Prostate gland (tissue), 2 donors: ENCODE measurements at regions not wholly inside any gene's neighbourhood (a gene's known extent, or its start where the extent isn't known, plus 50 kb on each side); places are given as distances from the start of the nearest gene placed in this dataset.

Experiments used
- DNase-seq: peaks from one replicate; pipeline ENCODE4 v3.0.0-alpha.2; 2019; ENCODE audit warnings: low spot score
- H3K27ac ChIP-seq, 2 donors: fragments of 200-600 bp; sonication (generic); 2 replicates each; pipeline ENCODE4 v1.5.1; 2017 to 2019
- H3K27me3 ChIP-seq: fragments of 200-600 bp; sonication (generic); replicated peaks from 2 replicates; pipeline ENCODE4 v1.5.1; 2019; ENCODE audit not compliant: insufficient read depth
- H3K36me3 ChIP-seq, 2 donors: fragments of 200-600 bp; sonication (generic); 1 replicate in 1 of 2; 2 replicates in 1 of 2; pipeline versions ENCODE4 v1.5.1 to v1.8.1; 2017 to 2019
- H3K4me1 ChIP-seq: fragments of 200-600 bp; sonication (generic); replicated peaks from 2 replicates; pipeline ENCODE4 v1.5.1; 2019
- H3K4me3 ChIP-seq, 2 donors: fragments of 200-600 bp; sonication (generic); 2 replicates each; pipeline ENCODE4 v1.5.1; 2017 to 2019
- H3K9me3 ChIP-seq: fragments of 200-600 bp; sonication (generic); 2 replicates; pipeline ENCODE4 v1.5.1; 2017
- POLR2A ChIP-seq: fragments of 450-650 bp; IDR thresholded peaks from one replicate; pipeline ENCODE4 v1.6.1; 2016; ENCODE audit warnings: antibody characterized with exemption, mild to moderate bottlenecking
- POLR2AphosphoS5 ChIP-seq: sonication (generic); formaldehyde crosslinking; IDR thresholded peaks from one replicate; pipeline ENCODE4 v1.6.1; 2017; ENCODE audit warnings: antibody characterized with exemption
- WGBS: methylation state at CpG from one replicate; pipeline ENCODE4 v1.1.5; 2018; 5-methylcytosine and 5-hydroxymethylcytosine counted together
- intact Hi-C: fragments of 100-400 bp; cut with DNase I; formaldehyde crosslinking; loops from one replicate; pipeline ENCODE4 v1.14.2; 2022
- TF ChIP-seq, protein P1 (sequence below), 4 experiments: fragments of 200-600 bp in 2 of 4; fragments of 450-650 bp in 2 of 4; sonication (generic) in 2 of 4; IDR thresholded peaks; 1 replicate in 3 of 4; 2 replicates in 1 of 4; pipeline ENCODE4 v1.5.1; 2016 to 2019; ENCODE audit warnings: antibody characterized with exemption in 4 of 4, mild to moderate bottlenecking in 2 of 4, moderate library complexity in 2 of 4

DNA sequence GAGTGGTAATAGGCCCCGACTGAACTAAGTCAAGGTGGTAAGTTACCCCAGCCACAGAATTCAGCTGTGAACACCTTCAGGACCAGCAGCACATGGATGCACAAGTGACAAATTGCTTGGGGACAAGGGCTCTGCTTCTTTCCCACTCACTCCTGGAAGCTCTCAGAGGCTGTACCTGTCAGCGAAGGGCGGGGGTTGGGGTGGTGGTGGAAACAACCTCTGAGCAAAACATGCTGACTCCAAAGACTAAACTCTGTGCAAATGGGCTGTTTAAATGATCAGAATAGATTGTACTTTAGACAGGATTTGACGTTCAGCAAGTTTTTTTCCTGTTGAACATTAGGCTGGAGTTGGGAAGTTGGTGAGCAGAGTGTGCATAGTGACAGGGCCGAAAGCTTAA lies 544.5 kb upstream of the ZNF608 start:
- intact Hi-C loops: no loop called here
- Histone ChIP-seq H3K4me1 (no peaks in the 10 kb centered on the region), H3K4me3 (no peak overlapping the region)

DNA sequence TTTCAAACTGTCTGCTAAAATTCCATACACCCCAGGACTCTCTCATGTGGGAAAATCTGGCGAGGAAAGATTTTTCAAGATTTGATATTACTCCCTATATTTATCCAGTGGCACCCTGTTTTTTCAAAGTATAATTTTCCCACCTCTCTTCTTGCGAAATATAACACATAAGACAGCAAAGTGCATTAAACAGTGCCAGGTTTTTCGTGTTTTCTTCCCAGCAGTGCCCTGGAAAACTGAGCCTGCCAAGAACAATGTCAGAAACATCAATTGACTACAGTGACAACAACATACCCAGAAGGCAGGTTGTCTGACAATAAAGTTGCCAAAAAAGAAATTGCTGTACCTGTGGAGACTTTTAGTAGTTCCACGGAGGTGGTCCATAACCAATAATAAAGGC lies 545.0 kb upstream of the ZNF608 start:
- intact Hi-C loops: no loop called here
- Histone ChIP-seq H3K36me3 (no peaks in the 10 kb centered on the region), H3K4me1 (no peaks in the 10 kb centered on the region), H3K27ac (no peak overlapping the region), H3K9me3 (no peaks in the 10 kb centered on the region), H3K27me3 (no peaks in the 10 kb centered on the region), H3K4me3 (no peak overlapping the region)
- WGBS: 52% methylated on average over 4 of the region's 4 CpGs
- peak; percentile 22 for DNase-seq
- no peak for TF ChIP-seq POLR2AphosphoS5
- TF ChIP-seq POLR2A: no peak
- TF ChIP-seq, protein P1, sequence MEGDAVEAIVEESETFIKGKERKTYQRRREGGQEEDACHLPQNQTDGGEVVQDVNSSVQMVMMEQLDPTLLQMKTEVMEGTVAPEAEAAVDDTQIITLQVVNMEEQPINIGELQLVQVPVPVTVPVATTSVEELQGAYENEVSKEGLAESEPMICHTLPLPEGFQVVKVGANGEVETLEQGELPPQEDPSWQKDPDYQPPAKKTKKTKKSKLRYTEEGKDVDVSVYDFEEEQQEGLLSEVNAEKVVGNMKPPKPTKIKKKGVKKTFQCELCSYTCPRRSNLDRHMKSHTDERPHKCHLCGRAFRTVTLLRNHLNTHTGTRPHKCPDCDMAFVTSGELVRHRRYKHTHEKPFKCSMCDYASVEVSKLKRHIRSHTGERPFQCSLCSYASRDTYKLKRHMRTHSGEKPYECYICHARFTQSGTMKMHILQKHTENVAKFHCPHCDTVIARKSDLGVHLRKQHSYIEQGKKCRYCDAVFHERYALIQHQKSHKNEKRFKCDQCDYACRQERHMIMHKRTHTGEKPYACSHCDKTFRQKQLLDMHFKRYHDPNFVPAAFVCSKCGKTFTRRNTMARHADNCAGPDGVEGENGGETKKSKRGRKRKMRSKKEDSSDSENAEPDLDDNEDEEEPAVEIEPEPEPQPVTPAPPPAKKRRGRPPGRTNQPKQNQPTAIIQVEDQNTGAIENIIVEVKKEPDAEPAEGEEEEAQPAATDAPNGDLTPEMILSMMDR (IDR thresholded peaks at IDR 0.05): no peak

More for the DNA sequence above, 544.5 kb upstream of the ZNF608 start:
- Histone ChIP-seq H3K27ac (no peak overlapping the region), H3K27me3 (no peaks in the 10 kb centered on the region), H3K9me3 (no peaks in the 10 kb centered on the region), H3K36me3 (no peaks in the 10 kb centered on the region)
- 89% methylated on average over 5 of the region's 5 CpGs for WGBS
- no peak for DNase-seq
- no peak for TF ChIP-seq POLR2A
- TF ChIP-seq, protein P1 (IDR thresholded peaks at IDR 0.05): no peak
- no peak for TF ChIP-seq POLR2AphosphoS5

DNA sequence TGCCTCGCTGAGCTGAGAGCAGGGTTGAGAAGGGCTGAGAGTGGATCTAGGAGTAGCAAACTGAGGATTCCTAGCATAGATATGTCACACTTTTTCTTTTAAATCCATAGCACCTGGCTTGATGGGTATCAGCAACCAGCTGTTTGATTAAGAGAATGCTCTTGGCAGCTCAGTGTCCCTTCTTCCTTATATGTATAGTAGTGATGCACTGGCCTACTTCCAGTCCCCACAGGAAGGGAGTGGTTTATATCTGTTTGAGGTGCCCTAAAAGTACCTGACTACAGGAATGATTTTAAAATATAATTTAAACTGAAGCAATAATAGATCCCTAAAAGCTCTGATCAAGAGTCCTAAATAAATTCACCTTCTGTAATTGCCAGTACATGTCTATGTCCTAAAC lies 546.8 kb upstream of the ZNF608 start:
- no peaks in the 10 kb centered on the region for H3K4me1 ChIP-seq
- H3K27me3 ChIP-seq: no peaks in the 10 kb centered on the region
- no peaks in the 10 kb centered on the region for H3K36me3 ChIP-seq
- WGBS: 62% methylated on average over 1 of the region's 1 CpG
- no peak for DNase-seq
- no peak for TF ChIP-seq POLR2AphosphoS5
- TF ChIP-seq, protein P1 (IDR thresholded peaks at IDR 0.05): no peak
- no peak for TF ChIP-seq POLR2A
- intact Hi-C loops: no loop called here
- no peak overlapping the region for H3K4me3 ChIP-seq
- H3K9me3 ChIP-seq: no peaks in the 10 kb centered on the region
- H3K27ac ChIP-seq: no peak overlapping the region

GRCh38 chr5:125293726-125294125 lies 547.3 kb upstream of the ZNF608 start:
- 57% methylated on average over 4 of the region's 4 CpGs for WGBS
- H3K27me3 ChIP-seq: no peaks in the 10 kb centered on the region
- H3K4me1 ChIP-seq: no peaks in the 10 kb centered on the region
- intact Hi-C loops: no loop called here
- H3K36me3 ChIP-seq: no peaks in the 10 kb centered on the region
- TF ChIP-seq, protein P1 (IDR thresholded peaks at IDR 0.05): no peak
- TF ChIP-seq POLR2AphosphoS5 (no peak), POLR2A (no peak)
- no peak overlapping the region for H3K27ac ChIP-seq
- no peak overlapping the region for H3K4me3 ChIP-seq
- no peaks in the 10 kb centered on the region for H3K9me3 ChIP-seq
- DNase-seq: no peak

- Histone ChIP-seq H3K36me3 (no peaks in the 10 kb centered on the region), H3K27me3 (no peaks in the 10 kb centered on the region), H3K4me1 (no peaks in the 10 kb centered on the region), H3K4me3 (no peak overlapping the region), H3K27ac (no peak overlapping the region), H3K9me3 (no peaks in the 10 kb centered on the region)
- 72% methylated on average over 2 of the region's 2 CpGs for WGBS
- no peak for DNase-seq
- TF ChIP-seq, protein P1 (IDR thresholded peaks at IDR 0.05): no peak
- TF ChIP-seq POLR2A (no peak), POLR2AphosphoS5 (no peak)
- intact Hi-C loops: no loop called here
These were observed 548.4 kb upstream of the ZNF608 start for GRCh38 chr5:125294844-125295243.
